ENCODE measurements at regions not wholly inside any gene's neighbourhood (a gene's known extent, or its start where the extent isn't known, plus 50 kb on each side); places are given as distances from the start of the nearest gene placed in this dataset.

- TF ChIP-seq CTCF (IDR thresholded peaks at IDR 0.05) (peak; percentile 84), ZFX (IDR thresholded peaks at IDR 0.05; ENCODE audit: borderline replicate concordance) (no peak)
Observed at GRCh38 chr4:31370866-31371465, 650.8 kb downstream of the PCDH7 start.

All from 22Rv1 (cell line).